Neural cell (in vitro differentiated cells): ENCODE measurements at regions not wholly inside any gene's neighbourhood (a gene's known extent, or its start where the extent isn't known, plus 50 kb on each side); places are given as distances from the start of the nearest gene placed in this dataset.

Source experiments
- EP300 ChIP-seq: fragments of 450-650 bp; conservative IDR thresholded peaks from 2 replicates; pipeline ENCODE4 v1.6.1; 2014; ENCODE audit warnings: antibody characterized with exemption, mild to moderate bottlenecking, moderate library complexity; ENCODE audit not compliant: poor library complexity, severe bottlenecking
- EZH2 ChIP-seq: fragments of 200-600, 300-800 bp; shearing (Covaris generic), sonication (generic); IDR thresholded peaks from 2 replicates; pipeline ENCODE4 v1.6.1; 2014; ENCODE audit warnings: antibody characterized with exemption, low read length, borderline replicate concordance, mild to moderate bottlenecking; ENCODE audit not compliant: insufficient read depth, poor library complexity, severe bottlenecking
- TAF1 ChIP-seq: IDR thresholded peaks from 2 replicates; pipeline ENCODE4 v1.6.1; 2012; ENCODE audit warnings: low read depth
- TF ChIP-seq, protein P1 (sequence below): fragments of 450-650 bp; IDR thresholded peaks from 2 replicates; pipeline ENCODE4 v1.5.1; 2014; ENCODE audit warnings: antibody characterized with exemption, mild to moderate bottlenecking, moderate library complexity; ENCODE audit not compliant: poor library complexity, severe bottlenecking
- TF ChIP-seq, protein P2 (sequence below): IDR thresholded peaks from 2 replicates; pipeline ENCODE4 v1.6.1; 2012; ENCODE audit warnings: borderline replicate concordance

DNA sequence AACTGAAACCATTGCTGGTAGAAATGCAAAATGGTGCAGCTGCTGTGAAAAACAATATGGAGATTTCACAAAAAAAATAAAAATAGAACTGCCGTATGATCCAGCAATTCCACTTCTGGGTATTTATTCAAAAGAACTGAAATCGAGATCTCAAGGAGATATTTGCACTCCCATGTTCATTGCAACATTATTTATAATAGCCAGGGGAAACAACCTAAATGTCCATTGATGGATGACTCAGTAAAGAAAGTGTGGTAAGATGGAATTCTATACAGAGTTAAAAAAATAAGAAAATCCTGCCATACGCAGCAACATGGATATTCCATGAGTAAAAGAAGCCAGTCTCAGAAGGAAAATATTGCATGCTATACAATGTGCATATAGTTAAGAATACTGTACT is 290.6 kb upstream of the GHITM start:
- no peak for TF ChIP-seq EP300
- TF ChIP-seq, protein P1, sequence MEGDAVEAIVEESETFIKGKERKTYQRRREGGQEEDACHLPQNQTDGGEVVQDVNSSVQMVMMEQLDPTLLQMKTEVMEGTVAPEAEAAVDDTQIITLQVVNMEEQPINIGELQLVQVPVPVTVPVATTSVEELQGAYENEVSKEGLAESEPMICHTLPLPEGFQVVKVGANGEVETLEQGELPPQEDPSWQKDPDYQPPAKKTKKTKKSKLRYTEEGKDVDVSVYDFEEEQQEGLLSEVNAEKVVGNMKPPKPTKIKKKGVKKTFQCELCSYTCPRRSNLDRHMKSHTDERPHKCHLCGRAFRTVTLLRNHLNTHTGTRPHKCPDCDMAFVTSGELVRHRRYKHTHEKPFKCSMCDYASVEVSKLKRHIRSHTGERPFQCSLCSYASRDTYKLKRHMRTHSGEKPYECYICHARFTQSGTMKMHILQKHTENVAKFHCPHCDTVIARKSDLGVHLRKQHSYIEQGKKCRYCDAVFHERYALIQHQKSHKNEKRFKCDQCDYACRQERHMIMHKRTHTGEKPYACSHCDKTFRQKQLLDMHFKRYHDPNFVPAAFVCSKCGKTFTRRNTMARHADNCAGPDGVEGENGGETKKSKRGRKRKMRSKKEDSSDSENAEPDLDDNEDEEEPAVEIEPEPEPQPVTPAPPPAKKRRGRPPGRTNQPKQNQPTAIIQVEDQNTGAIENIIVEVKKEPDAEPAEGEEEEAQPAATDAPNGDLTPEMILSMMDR: no peak
- TF ChIP-seq, protein P2, sequence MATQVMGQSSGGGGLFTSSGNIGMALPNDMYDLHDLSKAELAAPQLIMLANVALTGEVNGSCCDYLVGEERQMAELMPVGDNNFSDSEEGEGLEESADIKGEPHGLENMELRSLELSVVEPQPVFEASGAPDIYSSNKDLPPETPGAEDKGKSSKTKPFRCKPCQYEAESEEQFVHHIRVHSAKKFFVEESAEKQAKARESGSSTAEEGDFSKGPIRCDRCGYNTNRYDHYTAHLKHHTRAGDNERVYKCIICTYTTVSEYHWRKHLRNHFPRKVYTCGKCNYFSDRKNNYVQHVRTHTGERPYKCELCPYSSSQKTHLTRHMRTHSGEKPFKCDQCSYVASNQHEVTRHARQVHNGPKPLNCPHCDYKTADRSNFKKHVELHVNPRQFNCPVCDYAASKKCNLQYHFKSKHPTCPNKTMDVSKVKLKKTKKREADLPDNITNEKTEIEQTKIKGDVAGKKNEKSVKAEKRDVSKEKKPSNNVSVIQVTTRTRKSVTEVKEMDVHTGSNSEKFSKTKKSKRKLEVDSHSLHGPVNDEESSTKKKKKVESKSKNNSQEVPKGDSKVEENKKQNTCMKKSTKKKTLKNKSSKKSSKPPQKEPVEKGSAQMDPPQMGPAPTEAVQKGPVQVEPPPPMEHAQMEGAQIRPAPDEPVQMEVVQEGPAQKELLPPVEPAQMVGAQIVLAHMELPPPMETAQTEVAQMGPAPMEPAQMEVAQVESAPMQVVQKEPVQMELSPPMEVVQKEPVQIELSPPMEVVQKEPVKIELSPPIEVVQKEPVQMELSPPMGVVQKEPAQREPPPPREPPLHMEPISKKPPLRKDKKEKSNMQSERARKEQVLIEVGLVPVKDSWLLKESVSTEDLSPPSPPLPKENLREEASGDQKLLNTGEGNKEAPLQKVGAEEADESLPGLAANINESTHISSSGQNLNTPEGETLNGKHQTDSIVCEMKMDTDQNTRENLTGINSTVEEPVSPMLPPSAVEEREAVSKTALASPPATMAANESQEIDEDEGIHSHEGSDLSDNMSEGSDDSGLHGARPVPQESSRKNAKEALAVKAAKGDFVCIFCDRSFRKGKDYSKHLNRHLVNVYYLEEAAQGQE: no peak
- TF ChIP-seq EZH2: no peak
- TF ChIP-seq TAF1: no peak
